ENCODE measurements at regions not wholly inside any gene's neighbourhood (a gene's known extent, or its start where the extent isn't known, plus 50 kb on each side); places are given as distances from the start of the nearest gene placed in this dataset.

DNA sequence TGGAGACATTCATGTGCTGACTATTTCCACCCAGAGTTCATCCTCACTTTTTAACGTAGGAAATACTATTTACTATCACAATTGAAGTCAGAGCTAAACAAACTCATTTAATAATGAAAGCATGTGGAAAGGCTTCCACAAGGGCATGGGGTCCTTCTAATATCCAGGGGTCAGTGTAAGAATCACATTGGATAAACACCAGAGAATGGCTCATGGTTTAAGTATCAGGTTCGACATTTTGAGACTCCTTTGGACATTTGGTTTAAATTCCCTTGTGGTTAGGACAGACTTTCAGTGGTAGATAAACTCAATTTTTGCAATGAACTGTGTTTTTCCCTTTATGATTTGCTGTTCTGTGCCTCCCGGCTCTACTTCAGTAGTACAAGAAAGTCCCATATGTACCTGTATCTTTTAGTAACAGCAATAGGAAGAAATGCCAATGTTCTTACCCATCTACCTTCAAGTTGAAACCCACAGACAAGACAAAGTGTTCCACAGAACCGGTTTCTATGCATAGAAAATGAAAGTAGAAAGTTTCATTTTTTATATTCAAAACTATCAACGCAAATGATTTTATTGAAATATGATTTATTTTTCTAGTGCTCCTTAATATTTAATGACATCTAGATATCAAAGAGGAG lies 589.0 kb upstream of the FAM241A start:
- H3K4me3 ChIP-seq: no peak overlapping the region
- H3K27ac ChIP-seq: no peak overlapping the region
- H3K36me3 ChIP-seq: no peaks in the 10 kb centered on the region
- 70 to 81% methylated on average over 5 of the region's 5 CpGs for WGBS, 2 donors
- intact Hi-C loops (cut with DNase I): no loop called here
- no peaks in the 10 kb centered on the region for H3K27me3 ChIP-seq
- TF ChIP-seq, protein P1, sequence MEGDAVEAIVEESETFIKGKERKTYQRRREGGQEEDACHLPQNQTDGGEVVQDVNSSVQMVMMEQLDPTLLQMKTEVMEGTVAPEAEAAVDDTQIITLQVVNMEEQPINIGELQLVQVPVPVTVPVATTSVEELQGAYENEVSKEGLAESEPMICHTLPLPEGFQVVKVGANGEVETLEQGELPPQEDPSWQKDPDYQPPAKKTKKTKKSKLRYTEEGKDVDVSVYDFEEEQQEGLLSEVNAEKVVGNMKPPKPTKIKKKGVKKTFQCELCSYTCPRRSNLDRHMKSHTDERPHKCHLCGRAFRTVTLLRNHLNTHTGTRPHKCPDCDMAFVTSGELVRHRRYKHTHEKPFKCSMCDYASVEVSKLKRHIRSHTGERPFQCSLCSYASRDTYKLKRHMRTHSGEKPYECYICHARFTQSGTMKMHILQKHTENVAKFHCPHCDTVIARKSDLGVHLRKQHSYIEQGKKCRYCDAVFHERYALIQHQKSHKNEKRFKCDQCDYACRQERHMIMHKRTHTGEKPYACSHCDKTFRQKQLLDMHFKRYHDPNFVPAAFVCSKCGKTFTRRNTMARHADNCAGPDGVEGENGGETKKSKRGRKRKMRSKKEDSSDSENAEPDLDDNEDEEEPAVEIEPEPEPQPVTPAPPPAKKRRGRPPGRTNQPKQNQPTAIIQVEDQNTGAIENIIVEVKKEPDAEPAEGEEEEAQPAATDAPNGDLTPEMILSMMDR (IDR thresholded peaks at IDR 0.05): no peak
- ATAC-seq (no peak), DNase-seq (no peak)
- no peaks in the 10 kb centered on the region for H3K4me1 ChIP-seq
- H3K9me3 ChIP-seq: peaks cover 0 to 16% (median 0%) of the 10 kb centered on the region in 11 donors

DNA sequence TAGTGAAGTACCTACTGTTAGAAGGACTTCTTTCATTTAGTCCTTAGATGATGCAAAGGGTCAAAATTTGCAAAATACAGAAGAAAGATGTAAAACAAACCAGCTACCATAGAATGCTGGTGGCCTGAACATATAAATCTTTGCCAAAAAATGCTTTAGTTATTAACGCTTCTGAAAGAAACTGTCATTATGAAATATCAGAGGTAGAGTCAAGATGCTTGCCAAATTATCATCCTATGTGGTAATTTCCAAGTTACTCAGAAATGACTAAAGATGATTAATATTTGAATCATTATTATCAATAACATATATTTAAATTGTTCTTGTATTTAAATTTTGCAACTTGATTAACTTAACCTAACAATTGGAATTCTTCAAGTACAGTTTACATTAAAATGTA lies 588.4 kb upstream of the FAM241A start:
- Histone ChIP-seq H3K27me3 (no peaks in the 10 kb centered on the region), H3K27ac (no peak overlapping the region), H3K9me3 (peaks cover 0 to 16% (median 0%) of the 10 kb centered on the region in 11 donors), H3K4me3 (no peak overlapping the region), H3K36me3 (no peaks in the 10 kb centered on the region), H3K4me1 (no peaks in the 10 kb centered on the region)
- intact Hi-C loops (cut with DNase I): no loop called here
- DNase-seq: no peak
- 88 to 92% methylated on average over 1 of the region's 1 CpG for WGBS, 2 donors
- TF ChIP-seq, protein P1 (IDR thresholded peaks at IDR 0.05): no peak
- ATAC-seq: no peak

DNA sequence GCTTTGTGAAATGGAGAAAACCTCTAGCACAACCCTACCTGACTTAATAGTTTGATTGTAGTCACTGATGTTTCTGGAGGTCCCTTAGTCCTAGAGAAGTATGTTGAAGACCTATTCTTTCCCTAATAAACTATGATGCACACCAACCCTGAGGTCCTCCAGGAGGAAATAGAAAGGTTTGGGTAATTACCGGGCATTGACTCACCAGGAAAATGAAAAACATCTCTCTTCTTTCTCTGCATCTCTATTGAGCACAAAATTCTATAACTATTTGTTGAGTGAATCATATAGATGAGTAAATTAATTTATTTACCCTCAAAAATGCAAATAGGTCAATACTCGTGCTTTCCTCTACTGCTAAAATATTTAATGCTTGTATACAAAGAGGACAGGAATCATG lies 582.4 kb upstream of the FAM241A start:
- intact Hi-C loops (cut with DNase I): no loop called here

DNA sequence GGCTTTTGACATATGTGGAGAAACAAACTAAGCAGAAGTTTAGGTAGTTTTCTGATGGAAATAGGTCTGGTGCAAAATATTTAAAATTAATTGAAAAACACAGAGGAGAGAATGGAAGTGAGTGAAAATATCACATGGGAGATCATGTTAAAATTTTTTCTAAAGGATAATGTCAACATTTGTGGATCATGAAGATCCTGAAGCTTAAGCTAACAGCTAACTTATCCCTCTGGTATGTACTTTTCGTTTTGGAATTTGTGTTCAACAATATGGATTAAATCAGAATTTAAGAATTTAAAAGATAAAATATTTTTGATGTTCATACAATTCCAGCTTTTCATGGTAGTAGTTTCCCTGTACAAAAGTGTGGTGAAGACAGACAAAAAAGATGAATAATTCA lies 572.8 kb upstream of the FAM241A start:
- intact Hi-C loops (cut with DNase I): no loop called here
- 37 to 58% methylated on average over 1 of the region's 1 CpG for WGBS, 2 donors
- TF ChIP-seq, protein P1 (IDR thresholded peaks at IDR 0.05): no peak
- DNase-seq (no peak), ATAC-seq (no peak)
- Histone ChIP-seq H3K27ac (no peak overlapping the region), H3K9me3 (peaks cover 0 to 3% (median 0%) of the 10 kb centered on the region in 11 donors), H3K36me3 (no peaks in the 10 kb centered on the region), H3K27me3 (no peaks in the 10 kb centered on the region), H3K4me1 (no peaks in the 10 kb centered on the region), H3K4me3 (no peak overlapping the region)

More for the DNA sequence above, 582.4 kb upstream of the FAM241A start:
- 65 to 73% methylated on average over 2 of the region's 2 CpGs for WGBS, 2 donors
- Histone ChIP-seq H3K27ac (no peak overlapping the region), H3K27me3 (no peaks in the 10 kb centered on the region), H3K9me3 (peaks cover 0 to 19% (median 0%) of the 10 kb centered on the region in 11 donors), H3K4me3 (no peak overlapping the region), H3K4me1 (no peaks in the 10 kb centered on the region), H3K36me3 (no peaks in the 10 kb centered on the region)
- TF ChIP-seq, protein P1 (IDR thresholded peaks at IDR 0.05): no peak
- DNase-seq: no peak
- no peak for ATAC-seq
